HG03103 (cell line): ENCODE measurements at regions not wholly inside any gene's neighbourhood (a gene's known extent, or its start where the extent isn't known, plus 50 kb on each side); places are given as distances from the start of the nearest gene placed in this dataset.
"Not testable (repeated sequence)": the region's sequence is repeated elsewhere in the genome, so short reads cannot be mapped to it uniquely, and the experiment has no call there.

ENCODE experiments used
- ATAC-seq: cut with Tn5 transposase; IDR thresholded peaks from one replicate; pipeline ENCODE4 v1.9.1; 2021; ENCODE audit warnings: low read depth; ENCODE audit not compliant: unreplicated experiment

GRCh38 chr21:31418377-31419001, 74.4 kb upstream of the TIAM1 start:
- ATAC-seq = no peak

- ATAC-seq = not testable (repeated sequence)
Measured at GRCh38 chr21:31417214-31417613, 73.2 kb upstream of the TIAM1 start.

GRCh38 chr21:31416465-31416864, 72.4 kb upstream of the TIAM1 start:
- no peak for ATAC-seq

GRCh38 chr21:31414263-31415000, 70.4 kb upstream of the TIAM1 start:
- no peak for ATAC-seq

GRCh38 chr21:31413698-31414097, 69.6 kb upstream of the TIAM1 start:
- ATAC-seq = no peak

GRCh38 chr21:31410499-31411131, 66.6 kb upstream of the TIAM1 start:
- ATAC-seq = no peak

- no peak for ATAC-seq
Measured at GRCh38 chr21:31409831-31410487, 65.9 kb upstream of the TIAM1 start.

- ATAC-seq = no peak
Measured at GRCh38 chr21:31408301-31409088, 64.4 kb upstream of the TIAM1 start.

GRCh38 chr21:31406510-31406909, 62.4 kb upstream of the TIAM1 start:
- no peak for ATAC-seq

- no peak for ATAC-seq
Measured at GRCh38 chr21:31405604-31406003, 61.5 kb upstream of the TIAM1 start.

GRCh38 chr21:31403596-31404333, 59.7 kb upstream of the TIAM1 start:
- ATAC-seq = no peak

GRCh38 chr21:31399591-31399990, 55.5 kb upstream of the TIAM1 start:
- ATAC-seq = no peak

- ATAC-seq = no peak
Measured at GRCh38 chr21:31398574-31398973, 54.5 kb upstream of the TIAM1 start.

GRCh38 chr21:31397939-31398338, 53.9 kb upstream of the TIAM1 start:
- no peak for ATAC-seq

- ATAC-seq = no peak
Measured at GRCh38 chr21:31397515-31397926, 53.5 kb upstream of the TIAM1 start.

GRCh38 chr21:31397030-31397429, 53.0 kb upstream of the TIAM1 start:
- no peak for ATAC-seq

GRCh38 chr21:31396399-31396798, 52.3 kb upstream of the TIAM1 start:
- no peak for ATAC-seq

GRCh38 chr21:31395791-31396190, 51.7 kb upstream of the TIAM1 start:
- ATAC-seq = no peak

GRCh38 chr21:31395268-31395667, 51.2 kb upstream of the TIAM1 start:
- ATAC-seq = no peak

GRCh38 chr21:31394309-31394708, 50.2 kb upstream of the TIAM1 start:
- ATAC-seq = no peak
